Right kidney (tissue), 1 donor: ENCODE measurements at regions not wholly inside any gene's neighbourhood (a gene's known extent, or its start where the extent isn't known, plus 50 kb on each side); places are given as distances from the start of the nearest gene placed in this dataset.
A peak's percentile ranks its signal among the peaks of the same experiment; 100 is the strongest.

Experiments used
- DNase-seq: peaks from one replicate; pipeline ENCODE4 v3.0.0-alpha.2; 2016

DNA sequence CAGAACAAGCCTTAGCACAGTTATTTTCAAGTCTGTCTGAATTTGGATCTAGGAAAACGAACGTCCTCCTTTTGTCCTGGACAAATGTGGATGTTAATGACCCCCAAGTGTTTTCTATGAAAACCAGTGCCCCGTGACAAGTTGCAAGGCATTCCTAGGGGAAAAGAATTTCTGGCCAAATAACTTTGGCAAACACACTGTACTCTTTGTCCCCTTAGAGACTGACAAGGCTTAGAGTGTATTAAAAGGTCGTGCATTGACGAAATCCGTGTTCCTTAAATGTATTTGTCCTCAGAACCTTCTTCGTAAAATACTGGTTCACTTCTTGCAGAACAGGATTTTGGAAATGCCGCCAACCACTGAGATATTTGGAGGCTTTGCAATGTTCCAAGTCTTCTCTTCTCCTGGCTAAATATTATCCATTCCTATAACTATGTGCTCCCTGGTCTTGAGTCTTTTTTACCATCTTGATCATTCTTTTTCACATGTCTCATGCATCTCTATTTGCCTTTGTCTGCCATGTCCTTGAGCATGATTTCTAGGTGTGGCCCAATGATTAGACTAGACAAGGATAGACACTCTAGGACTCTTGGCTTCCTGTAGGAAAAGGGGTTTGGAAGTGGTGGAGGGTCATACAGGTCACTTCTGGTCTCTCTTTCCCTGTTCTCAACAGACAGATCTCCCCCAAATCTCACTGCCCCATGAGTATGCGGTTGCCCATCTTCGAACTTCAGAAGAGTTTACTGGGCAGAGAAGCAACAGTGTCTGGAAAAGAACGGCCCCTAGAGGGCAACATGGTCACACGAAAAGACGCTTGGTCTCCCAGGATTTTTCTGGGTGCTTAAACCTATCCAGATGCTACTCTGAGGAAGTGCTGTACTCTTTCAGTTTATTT lies 117.5 kb downstream of the EDEM1 start:
- peak; percentile 33 for DNase-seq

DNA sequence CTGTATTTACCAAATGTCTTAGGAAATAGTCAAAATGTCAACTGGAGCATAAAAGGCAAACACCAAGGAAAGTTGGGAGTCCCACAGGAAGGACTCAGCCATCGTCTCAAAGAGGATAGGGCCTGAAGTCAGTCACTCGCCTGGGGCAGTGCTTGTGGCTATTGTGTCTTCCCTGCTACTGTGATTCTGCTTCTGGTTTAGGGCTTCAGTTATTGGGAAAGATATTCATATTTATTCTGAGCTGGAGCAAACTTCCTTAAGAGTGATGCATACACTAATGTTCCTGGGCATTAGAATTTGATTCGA lies 118.1 kb downstream of the EDEM1 start:
- DNase-seq, result no peak

DNA sequence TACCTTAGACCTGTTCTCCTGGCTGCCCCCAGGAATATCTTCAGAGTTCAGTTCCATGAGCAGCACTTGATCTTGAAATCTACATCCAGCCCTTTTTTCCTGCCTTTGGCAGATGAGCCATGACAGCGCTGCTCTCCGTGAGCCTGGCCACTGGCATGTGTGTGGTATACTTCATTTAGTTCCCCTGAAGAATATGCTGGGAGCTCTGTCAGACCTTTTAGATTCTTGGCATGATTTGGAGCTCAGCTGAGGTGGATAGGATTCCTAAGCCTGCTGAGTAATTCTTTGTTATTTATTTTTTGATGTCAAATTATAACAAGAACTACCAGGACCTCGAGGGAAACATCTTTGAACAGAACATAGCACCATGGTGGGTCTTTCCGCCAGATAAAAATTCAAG lies 121.7 kb downstream of the EDEM1 start:
- no peak for DNase-seq

GRCh38 chr3:5309602-5310001 lies 122.1 kb downstream of the EDEM1 start:
- no peak for DNase-seq

DNA sequence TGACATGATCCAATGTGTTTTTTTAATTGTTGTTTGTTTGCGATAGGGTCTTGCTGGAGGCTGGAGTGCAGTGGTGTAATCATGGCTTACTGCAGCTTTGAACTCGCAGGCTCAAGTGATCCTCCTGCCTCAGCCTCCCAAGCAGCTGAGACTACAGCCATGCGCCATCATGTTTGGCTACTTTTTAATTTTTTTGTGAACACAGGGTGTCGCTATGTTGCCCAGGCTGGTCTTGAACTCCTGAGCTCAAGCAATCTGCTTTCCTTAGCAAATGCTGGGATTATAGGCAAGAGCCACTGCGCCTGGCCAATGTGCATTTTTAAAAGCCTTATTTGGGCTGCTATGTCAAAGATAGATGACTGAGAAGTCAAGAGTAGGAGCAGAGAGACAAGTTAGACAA lies 123.0 kb downstream of the EDEM1 start:
- DNase-seq, result no peak

DNA sequence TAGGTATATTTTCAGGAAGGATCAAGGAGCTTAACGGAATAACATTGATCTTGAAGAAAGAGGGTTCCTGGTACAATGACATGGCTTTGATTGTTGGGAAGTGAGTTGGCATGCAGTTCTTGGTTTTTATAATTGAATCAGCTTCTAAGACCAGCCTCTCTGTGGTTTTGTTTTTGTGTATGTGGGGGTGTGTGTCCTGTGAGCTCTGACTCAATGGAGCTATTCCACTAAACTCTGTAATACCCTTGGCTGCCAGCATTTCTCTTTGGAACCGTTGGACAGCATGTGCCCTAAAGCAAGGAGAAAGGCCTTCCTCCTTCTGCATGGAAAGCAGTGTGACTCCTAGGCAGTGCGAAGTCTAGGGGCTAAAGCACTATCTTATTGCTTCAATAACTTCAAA lies 124.8 kb downstream of the EDEM1 start:
- DNase-seq, result no peak

DNA sequence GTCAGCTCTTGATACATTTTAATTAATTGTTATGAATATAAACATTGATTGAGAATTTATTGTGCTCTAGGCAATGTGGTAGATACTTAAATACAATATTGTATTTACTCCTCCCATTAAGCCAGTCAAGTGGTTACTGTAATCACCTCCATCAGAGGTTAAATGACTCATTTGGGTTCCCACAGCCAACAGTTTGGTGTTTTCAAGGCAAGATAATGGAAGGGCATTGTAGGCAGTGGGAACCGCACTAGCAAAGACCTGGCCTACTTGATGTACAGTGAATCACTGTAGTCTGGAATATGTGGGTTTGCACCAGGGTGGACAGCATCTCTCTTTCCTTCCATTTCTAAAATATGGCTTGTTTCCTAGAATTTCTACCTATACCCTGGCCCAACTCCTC lies 127.4 kb downstream of the EDEM1 start:
- DNase-seq, result no peak

GRCh38 chr3:5317557-5317956 lies 130.1 kb downstream of the EDEM1 start:
- no peak for DNase-seq

DNA sequence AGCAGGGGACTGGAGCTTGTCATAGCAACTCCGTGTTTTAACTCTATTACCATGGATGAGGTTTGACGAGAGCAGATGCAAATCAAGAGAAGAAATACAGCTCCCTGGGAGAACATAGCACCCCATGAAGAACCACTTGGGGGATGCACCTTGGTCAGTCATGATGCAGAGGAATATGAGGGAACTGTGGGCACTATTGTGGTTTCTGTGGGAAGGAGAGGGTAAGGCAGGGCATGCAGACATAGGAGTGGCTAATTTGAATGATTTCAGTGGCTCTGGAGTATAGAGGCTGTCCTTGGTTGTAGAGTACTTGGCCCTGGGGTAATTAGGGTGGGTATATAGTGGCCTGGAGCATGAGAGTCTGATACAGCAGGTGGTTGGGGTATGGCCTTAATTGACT lies 131.9 kb downstream of the EDEM1 start:
- no peak for DNase-seq

- no peak for DNase-seq
Measured at GRCh38 chr3:5321666-5322340, 134.3 kb downstream of the EDEM1 start.

DNA sequence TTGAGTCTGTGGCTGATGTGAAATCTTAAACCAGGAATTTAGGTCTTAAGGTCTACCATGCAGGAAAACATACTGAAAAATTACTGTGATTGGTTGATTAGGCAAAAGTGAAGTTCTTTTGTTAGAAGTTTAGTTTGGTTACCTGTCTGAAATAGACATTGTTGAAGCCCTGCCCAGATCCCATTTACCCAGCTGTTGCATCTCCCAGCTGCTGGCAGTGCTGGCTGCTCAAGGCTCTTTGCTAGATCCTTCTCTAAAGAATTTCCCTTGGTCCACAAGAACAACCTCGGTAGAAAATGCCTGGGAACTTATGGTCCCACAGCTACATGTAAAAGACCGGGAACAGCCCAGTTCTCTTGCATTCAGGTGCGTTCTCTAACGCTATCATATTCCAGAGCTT lies 137.3 kb downstream of the EDEM1 start:
- no peak for DNase-seq

GRCh38 chr3:5330152-5330810 lies 142.8 kb downstream of the EDEM1 start:
- no peak for DNase-seq

GRCh38 chr3:5331567-5332269 lies 144.2 kb downstream of the EDEM1 start:
- no peak for DNase-seq

- DNase-seq, result no peak
Measured at GRCh38 chr3:5332270-5332956, 144.9 kb downstream of the EDEM1 start.

DNA sequence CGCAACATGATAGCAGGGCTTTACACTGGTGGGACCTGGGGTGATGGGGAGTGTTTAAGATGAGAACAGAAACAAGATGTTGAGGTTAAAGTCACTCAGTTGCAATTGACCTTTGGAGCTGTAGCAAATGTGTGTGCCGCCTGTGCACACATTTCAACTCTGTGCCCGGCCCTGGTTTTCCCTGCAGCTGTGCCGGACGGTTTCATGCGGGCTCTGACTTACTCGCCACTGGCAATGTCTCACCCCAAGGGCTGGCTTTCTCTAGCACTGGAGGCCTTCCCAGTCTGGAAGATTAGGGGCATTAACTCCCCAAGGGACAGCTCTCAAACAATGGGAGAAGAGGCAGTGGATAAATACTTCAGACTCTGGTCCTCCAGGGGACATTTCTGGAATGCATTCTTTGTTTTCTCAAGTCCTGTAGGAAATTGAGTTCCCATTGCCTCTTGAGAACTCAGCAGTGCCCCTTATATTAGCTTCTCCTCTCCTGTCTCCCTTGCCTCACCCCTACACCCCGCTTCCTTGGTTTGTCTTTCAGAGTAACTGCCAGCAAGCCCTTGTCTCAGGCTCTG lies 152.5 kb downstream of the EDEM1 start:
- no peak for DNase-seq

DNA sequence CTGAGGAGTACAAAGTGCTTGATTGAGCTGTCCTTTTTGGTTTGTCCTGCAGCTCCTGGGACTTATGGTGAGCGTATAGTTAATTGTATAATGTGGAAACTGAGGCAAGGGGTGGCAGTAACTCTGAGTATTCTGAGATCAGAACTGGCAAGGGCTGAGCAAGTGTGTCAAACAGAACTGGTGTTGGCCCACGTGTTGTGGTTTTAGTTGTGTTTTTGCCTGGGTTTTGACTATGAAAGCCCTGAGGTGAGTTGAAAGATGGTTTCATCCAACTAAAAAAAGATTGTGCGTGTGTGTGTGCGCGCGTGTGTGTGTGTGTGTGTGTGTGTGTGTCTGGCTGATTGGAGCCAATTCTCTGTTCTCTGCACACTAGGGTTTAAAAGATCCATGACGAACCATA lies 154.1 kb downstream of the EDEM1 start:
- DNase-seq, result no peak

GRCh38 chr3:5343459-5343858 lies 156.0 kb downstream of the EDEM1 start:
- no peak for DNase-seq

DNA sequence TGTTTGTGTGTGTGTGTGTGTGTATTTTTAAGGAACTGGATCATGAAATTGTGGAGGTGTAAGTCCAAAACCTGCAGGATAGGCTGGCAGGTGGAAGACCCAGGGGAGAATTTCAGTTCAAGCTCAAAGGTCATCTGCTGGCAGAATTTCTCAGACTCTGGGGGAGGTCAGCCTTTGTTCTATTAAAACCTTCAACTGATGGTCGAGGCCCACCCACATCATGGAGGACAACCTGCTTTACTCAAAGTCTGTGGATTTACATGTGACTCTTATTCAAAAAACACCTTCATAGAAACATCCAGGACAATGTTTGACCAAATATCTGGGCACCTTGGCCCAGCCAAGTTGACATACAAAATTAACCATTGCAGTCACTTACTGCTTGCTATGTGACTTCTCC lies 157.2 kb downstream of the EDEM1 start:
- no peak for DNase-seq

GRCh38 chr3:5347486-5347885 lies 160.0 kb downstream of the EDEM1 start:
- DNase-seq, result no peak

- no peak for DNase-seq
Measured at GRCh38 chr3:5348229-5348902, 160.9 kb downstream of the EDEM1 start.

- DNase-seq, result no peak
Measured at GRCh38 chr3:5349343-5349742, 161.8 kb downstream of the EDEM1 start.
